Neural cell (in vitro differentiated cells): ENCODE measurements at regions not wholly inside any gene's neighbourhood (a gene's known extent, or its start where the extent isn't known, plus 50 kb on each side); places are given as distances from the start of the nearest gene placed in this dataset.

Source experiments
- CTCF ChIP-seq: fragments of 450-650 bp; IDR thresholded peaks from 2 replicates; pipeline ENCODE4 v1.5.1; 2014; ENCODE audit warnings: antibody characterized with exemption, mild to moderate bottlenecking, moderate library complexity; ENCODE audit not compliant: poor library complexity, severe bottlenecking
- POLR2AphosphoS5 ChIP-seq: IDR thresholded peaks from 2 replicates; pipeline ENCODE4 v1.6.1; 2012

GRCh38 chr5:21646469-21646868, 1206.7 kb downstream of the CDH12 start:
- no peak for TF ChIP-seq CTCF
- TF ChIP-seq POLR2AphosphoS5 = no peak
